GM18951 (cell line): ENCODE measurements at regions not wholly inside any gene's neighbourhood (a gene's known extent, or its start where the extent isn't known, plus 50 kb on each side); places are given as distances from the start of the nearest gene placed in this dataset.

Source experiments
- POLR2A ChIP-seq: IDR thresholded peaks from 4 replicates; pipeline ENCODE4 v1.6.1; 2011; ENCODE audit warnings: mild to moderate bottlenecking; ENCODE audit not compliant: insufficient read length, insufficient read depth; ENCODE audit errors: extremely low read depth
- in situ Hi-C: fragments of 300-500 bp; cut with MboI; formaldehyde crosslinking; loops from one replicate; pipeline ENCODE4 v1.12.0; 2022; ENCODE audit warnings: low sequenced_read_pairs, mixed read lengths, inconsistent platforms; ENCODE audit not compliant: unreplicated experiment

- TF ChIP-seq POLR2A = no peak
- in situ Hi-C loops = no loop called here
These were observed 58.9 kb downstream of the IRX1 start for GRCh38 chr5:3654515-3654914.

- no peak for TF ChIP-seq POLR2A
- in situ Hi-C loops = no loop called here
These were observed 61.2 kb downstream of the IRX1 start for GRCh38 chr5:3656803-3657202.

- TF ChIP-seq POLR2A = no peak
- in situ Hi-C loops = no loop called here
These were observed 61.9 kb downstream of the IRX1 start for GRCh38 chr5:3657364-3658022.

DNA sequence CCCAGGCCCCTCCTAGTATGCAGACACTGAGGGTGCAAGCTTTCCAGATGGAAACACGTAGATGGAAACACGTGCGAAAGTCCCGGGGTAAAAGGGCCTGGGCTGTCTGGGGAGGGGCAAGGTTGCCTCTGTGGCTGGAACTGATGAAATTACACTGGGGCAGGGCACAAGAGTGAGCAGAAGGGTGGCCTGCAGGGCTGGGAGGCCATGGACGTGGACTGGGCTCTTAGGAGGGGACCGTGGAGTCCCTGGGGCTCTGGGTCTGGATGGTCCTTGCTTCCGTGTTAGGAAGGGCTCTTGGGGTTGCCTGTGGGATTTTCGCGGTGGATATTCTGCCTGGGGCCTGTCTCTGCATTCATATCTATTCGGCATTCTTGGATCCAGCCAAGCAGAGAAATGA, 63.3 kb downstream of the IRX1 start:
- in situ Hi-C loops = no loop called here
- TF ChIP-seq POLR2A = no peak

DNA sequence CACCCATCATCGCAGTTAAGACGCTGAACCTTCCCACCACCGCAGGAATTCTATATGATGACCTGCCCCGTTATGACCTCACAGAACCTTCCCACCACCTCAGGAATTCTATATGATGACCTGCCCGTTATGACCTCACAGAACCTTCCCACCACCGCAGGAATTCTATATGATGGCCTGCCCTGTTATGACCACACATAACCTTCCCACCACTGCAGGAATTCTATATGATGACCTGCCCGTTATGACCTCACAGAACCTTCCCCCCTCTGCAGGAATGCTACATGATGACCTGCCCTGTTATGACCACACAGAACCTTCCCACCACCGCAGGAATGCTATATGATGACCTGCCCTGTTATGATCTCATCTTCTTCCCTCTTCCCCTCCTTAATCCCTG, 64.3 kb downstream of the IRX1 start:
- no peak for TF ChIP-seq POLR2A
- in situ Hi-C loops = no loop called here

GRCh38 chr5:3660630-3661029, 65.0 kb downstream of the IRX1 start:
- no peak for TF ChIP-seq POLR2A
- in situ Hi-C loops = no loop called here

DNA sequence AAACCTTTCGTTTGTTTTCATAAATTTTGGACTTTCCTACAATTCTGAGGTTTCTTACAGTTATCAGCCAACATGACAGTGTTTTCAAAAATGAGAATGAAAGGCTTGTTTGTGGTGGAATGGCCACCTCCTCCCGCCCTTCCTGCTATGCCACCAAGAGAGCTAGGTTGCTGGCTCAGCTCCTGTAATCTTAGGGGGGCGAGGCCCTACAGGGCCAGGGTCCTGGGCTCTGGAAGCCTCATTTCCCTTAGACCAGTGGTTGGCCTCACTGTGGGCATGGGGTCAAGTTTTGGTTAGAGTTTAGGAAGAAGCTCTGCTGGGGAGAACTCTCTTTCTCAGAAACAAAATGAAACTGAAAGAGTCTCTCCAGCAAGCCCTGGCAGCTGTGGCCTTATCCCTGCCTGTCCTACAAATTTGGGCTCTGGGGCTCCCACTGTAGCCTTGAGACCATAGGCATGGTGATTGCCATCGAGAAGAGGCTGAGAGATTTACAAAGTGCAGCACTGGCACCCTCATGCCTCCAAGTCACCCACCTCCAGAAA, 66.2 kb downstream of the IRX1 start:
- in situ Hi-C loops = no loop called here
- TF ChIP-seq POLR2A = no peak

DNA sequence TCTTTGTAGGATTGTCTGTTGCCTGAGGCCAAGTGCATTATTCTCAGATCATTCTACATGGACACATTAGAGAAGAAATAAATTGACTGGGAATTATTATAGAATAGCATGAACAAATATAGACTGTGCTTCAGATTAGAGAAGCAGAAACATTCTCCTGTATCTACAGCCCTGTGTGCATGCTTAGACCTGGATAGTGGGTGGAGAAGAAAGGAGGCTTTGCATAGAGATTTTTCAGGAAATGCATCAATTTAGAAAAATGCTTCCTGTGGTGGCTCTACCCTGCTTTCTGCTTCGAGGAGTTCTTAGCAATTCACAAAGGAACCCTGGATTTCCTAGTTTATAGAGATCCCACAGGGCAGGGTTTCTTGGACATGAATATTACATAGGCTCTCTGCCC, 66.7 kb downstream of the IRX1 start:
- in situ Hi-C loops = no loop called here
- TF ChIP-seq POLR2A = no peak

GRCh38 chr5:3671337-3671736, 75.7 kb downstream of the IRX1 start:
- in situ Hi-C loops = no loop called here
- no peak for TF ChIP-seq POLR2A

DNA sequence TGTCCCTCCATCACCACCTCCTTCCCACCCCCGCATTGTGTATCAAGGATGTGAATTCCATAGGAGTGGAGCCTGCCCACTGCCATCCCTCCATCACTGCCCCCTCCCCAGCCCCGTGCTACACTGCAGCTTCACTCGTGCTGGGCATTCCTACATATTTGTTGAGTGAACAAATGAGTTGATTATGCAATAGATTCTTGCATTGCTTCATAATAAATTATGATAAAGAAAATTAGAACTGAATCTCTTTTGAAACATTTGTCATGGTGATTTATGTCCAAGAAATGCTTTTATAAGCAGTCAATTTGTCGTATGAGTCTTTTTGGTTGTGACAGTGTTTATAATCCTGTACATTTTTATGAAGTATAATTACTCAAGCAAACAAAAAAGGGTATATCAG, 83.2 kb downstream of the IRX1 start:
- in situ Hi-C loops = no loop called here
- no peak for TF ChIP-seq POLR2A

DNA sequence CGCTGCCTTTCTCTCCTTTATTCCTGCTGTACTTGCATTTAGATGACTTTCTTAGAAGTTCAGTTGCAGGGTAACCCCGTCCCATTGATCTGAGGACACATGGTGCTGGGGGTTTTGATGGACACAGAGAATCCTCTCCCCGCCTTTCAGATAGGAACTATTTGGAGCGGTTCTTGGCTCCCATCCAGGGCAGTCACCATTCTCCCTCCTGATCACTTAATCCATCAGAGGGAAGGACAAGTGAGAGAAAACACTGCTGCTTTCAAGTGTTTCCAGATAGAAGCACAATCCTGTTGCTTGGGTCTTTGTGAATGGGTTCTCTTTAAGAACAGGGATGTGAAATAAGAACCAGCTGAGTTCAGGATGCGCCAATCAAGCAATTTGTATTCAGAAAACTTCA, 85.2 kb downstream of the IRX1 start:
- in situ Hi-C loops = no loop called here

DNA sequence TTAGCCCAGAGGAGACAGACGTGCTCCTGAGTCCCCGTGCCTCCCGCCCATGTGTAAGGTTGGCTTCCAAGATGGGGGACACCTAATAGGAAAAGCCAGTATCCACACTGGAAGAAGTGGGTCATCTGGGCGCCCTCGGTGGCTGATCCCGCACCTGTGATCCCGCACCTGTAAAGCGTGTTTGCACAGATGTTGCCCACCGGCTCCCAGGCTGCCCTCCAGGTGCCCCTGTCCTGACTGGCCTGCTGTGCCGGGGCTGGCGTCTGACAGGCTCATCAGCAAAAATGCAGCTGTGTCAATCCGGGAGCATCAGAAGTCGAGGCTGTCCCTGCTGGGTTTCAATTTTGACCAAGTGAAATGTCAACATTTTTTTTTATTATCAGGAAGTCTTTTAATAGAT, 88.5 kb downstream of the IRX1 start:
- TF ChIP-seq POLR2A = no peak
- in situ Hi-C loops = no loop called here

More for the DNA sequence above, 85.2 kb downstream of the IRX1 start:
- TF ChIP-seq POLR2A = no peak

GRCh38 chr5:3684771-3685354, 89.2 kb downstream of the IRX1 start:
- in situ Hi-C loops = no loop called here
- TF ChIP-seq POLR2A = no peak

- no peak for TF ChIP-seq POLR2A
- in situ Hi-C loops = no loop called here
These were observed 99.2 kb downstream of the IRX1 start for GRCh38 chr5:3694819-3695218.
